HEK293 (cell line): ENCODE measurements at regions not wholly inside any gene's neighbourhood (a gene's known extent, or its start where the extent isn't known, plus 50 kb on each side); places are given as distances from the start of the nearest gene placed in this dataset.

Experiments
- CTCF ChIA-PET: fragments of 350-600 bp; formaldehyde crosslinking; extraction: SDS; loops from one replicate; lab custom pipeline; 2021; ENCODE audit warnings: antibody characterized with exemption; lab: Yijun Ruan, JAX
- POLR2A ChIA-PET: fragments of 300-600 bp; formaldehyde crosslinking; extraction: SDS; loops from one replicate; lab custom pipeline; 2020; ENCODE audit warnings: antibody characterized with exemption, inconsistent platforms; lab: Yijun Ruan, JAX
- H3K27ac ChIP-seq: fragments of 200-500 bp; sonication (Bioruptor generic); 2 replicates; pipeline ENCODE4 v1.5.1; 2014; ENCODE audit warnings: low read depth, low read length, control low read depth, inconsistent platforms; ENCODE audit errors: extremely low read depth
- H3K36me3 ChIP-seq, 2 experiments: fragments of 200-500 bp in 1 of 2; sonication (Bioruptor generic) in 1 of 2; 1 replicate in 1 of 2; 2 replicates in 1 of 2; pipeline ENCODE4 v1.5.1; 2014 to 2017; ENCODE audit warnings: inconsistent platforms in 2 of 2, low read length in 2 of 2; ENCODE audit not compliant: control insufficient read depth in 2 of 2, insufficient read depth in 1 of 2
- H3K4me1 ChIP-seq: fragments of 200-500 bp; sonication (Bioruptor generic); 2 replicates; pipeline ENCODE4 v1.5.1; 2014; ENCODE audit warnings: mild to moderate bottlenecking, low read length, inconsistent platforms; ENCODE audit not compliant: control insufficient read depth, insufficient read depth
- H3K4me3 ChIP-seq: 2 replicates; pipeline ENCODE4 v1.5.1; 2011; ENCODE audit warnings: low read depth, mild to moderate bottlenecking, control low read depth, low read length, moderate library complexity
- H3K9me3 ChIP-seq: fragments of 200-500 bp; sonication (Bioruptor generic); 2 replicates; pipeline ENCODE4 v1.5.1; 2014; ENCODE audit warnings: low read depth, low read length, inconsistent platforms; ENCODE audit not compliant: control insufficient read depth, insufficient read depth
- KLF1 ChIP-seq: fragments of 450-650 bp; formaldehyde crosslinking; IDR thresholded peaks from 2 replicates; pipeline ENCODE4 v1.5.1; 2016; ENCODE audit warnings: missing biosample characterization, missing genetic modification characterization
- PRDM1 ChIP-seq: fragments of 450-650 bp; formaldehyde crosslinking; IDR thresholded peaks from 2 replicates; pipeline ENCODE4; 2016; ENCODE audit warnings: missing biosample characterization, missing genetic modification characterization
- RBAK ChIP-seq: fragments of 450-650 bp; formaldehyde crosslinking; IDR thresholded peaks from 2 replicates; pipeline ENCODE4 v1.5.1; 2016; ENCODE audit warnings: missing biosample characterization, missing genetic modification characterization
- ZBTB21 ChIP-seq: fragments of 450-650 bp; formaldehyde crosslinking; IDR thresholded peaks from 2 replicates; pipeline ENCODE4 v1.5.1; 2017; ENCODE audit warnings: missing biosample characterization, missing genetic modification characterization
- ZNF10 ChIP-seq: fragments of 450-650 bp; formaldehyde crosslinking; IDR thresholded peaks from 2 replicates; pipeline ENCODE4 v1.5.1; 2017; ENCODE audit warnings: missing biosample characterization, missing genetic modification characterization
- ZNF155 ChIP-seq: fragments of 450-650 bp; formaldehyde crosslinking; IDR thresholded peaks from 2 replicates; pipeline ENCODE4 v1.5.1; 2016; ENCODE audit warnings: missing biosample characterization, missing genetic modification characterization
- ZNF37A ChIP-seq: fragments of 450-650 bp; IDR thresholded peaks from 2 replicates; pipeline ENCODE4 v1.5.1; 2018; ENCODE audit warnings: missing biosample characterization, missing genetic modification characterization
- ZNF433 ChIP-seq: fragments of 450-650 bp; formaldehyde crosslinking; IDR thresholded peaks from 2 replicates; pipeline ENCODE4 v1.5.1; 2016; ENCODE audit warnings: missing biosample characterization, missing genetic modification characterization, low read depth
- ZNF548 ChIP-seq: fragments of 450-650 bp; formaldehyde crosslinking; IDR thresholded peaks from 2 replicates; pipeline ENCODE4 v1.5.1; 2016; ENCODE audit warnings: missing biosample characterization, missing genetic modification characterization
- ZNF610 ChIP-seq: fragments of 450-650 bp; formaldehyde crosslinking; IDR thresholded peaks from 2 replicates; pipeline ENCODE4 v1.5.1; 2016; ENCODE audit warnings: missing biosample characterization, missing genetic modification characterization, borderline replicate concordance
- ZNF626 ChIP-seq: fragments of 450-650 bp; sonication (Bioruptor Pico); formaldehyde crosslinking; IDR thresholded peaks from 2 replicates; pipeline ENCODE4 v1.5.1; 2018; ENCODE audit warnings: missing biosample characterization, missing genetic modification characterization, inconsistent platforms
- ZNF660 ChIP-seq: fragments of 450-650 bp; IDR thresholded peaks from 2 replicates; pipeline ENCODE4 v1.5.1; 2018; ENCODE audit warnings: missing biosample characterization, mild to moderate bottlenecking, missing genetic modification characterization
- ZNF843 ChIP-seq: fragments of 450-650 bp; formaldehyde crosslinking; IDR thresholded peaks from 2 replicates; pipeline ENCODE4 v1.5.1; 2016; ENCODE audit warnings: missing biosample characterization, missing genetic modification characterization
- TF ChIP-seq, protein P1 (sequence below): fragments of 450-650 bp; formaldehyde crosslinking; IDR thresholded peaks from 2 replicates; pipeline ENCODE4 v1.5.1; 2016; ENCODE audit warnings: missing biosample characterization, missing genetic modification characterization
- TF ChIP-seq, protein P2 (sequence below): fragments of 450-650 bp; IDR thresholded peaks from 2 replicates; pipeline ENCODE4 v1.5.1; 2018; ENCODE audit warnings: missing biosample characterization, mild to moderate bottlenecking, missing genetic modification characterization
- TF ChIP-seq, protein P3 (sequence below): fragments of 450-650 bp; formaldehyde crosslinking; IDR thresholded peaks from 2 replicates; pipeline ENCODE4 v1.5.1; 2016; ENCODE audit warnings: missing biosample characterization, missing genetic modification characterization
- TF ChIP-seq, protein P4 (sequence below): fragments of 450-650 bp; formaldehyde crosslinking; IDR thresholded peaks from 2 replicates; pipeline ENCODE4 v1.5.1; 2016; ENCODE audit warnings: missing biosample characterization, missing genetic modification characterization
- TF ChIP-seq, protein P5 (sequence below): fragments of 450-650 bp; formaldehyde crosslinking; IDR thresholded peaks from 2 replicates; pipeline ENCODE4 v1.5.1; 2016; ENCODE audit warnings: missing biosample characterization, missing genetic modification characterization

DNA sequence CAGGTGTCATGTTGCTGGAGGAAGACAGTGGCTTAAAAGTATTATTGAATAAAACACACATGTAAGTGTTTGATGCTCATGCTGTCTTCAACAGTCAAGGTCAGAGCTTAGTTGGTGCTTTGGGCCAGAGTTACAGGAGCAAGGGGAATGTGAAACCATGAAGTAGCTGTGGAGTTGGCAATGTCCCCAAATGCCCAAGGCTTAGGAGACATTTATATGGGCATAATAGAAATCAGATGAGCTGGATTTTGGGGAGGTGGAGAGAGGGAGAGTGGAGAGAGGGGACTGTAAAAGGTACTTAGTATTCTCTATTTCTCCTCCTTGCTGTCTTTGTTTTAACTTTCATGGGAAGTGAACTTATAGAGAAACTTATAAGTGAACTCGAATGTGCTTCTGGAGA, 407.8 kb downstream of the ETS1 start:
- H3K27ac ChIP-seq, result no peak overlapping the region
- H3K9me3 ChIP-seq, result no peaks in the 10 kb centered on the region
- H3K4me3 ChIP-seq, result no peak overlapping the region
- no peaks in the 10 kb centered on the region for H3K4me1 ChIP-seq
- H3K36me3 ChIP-seq, result no peaks in the 10 kb centered on the region
- TF ChIP-seq, protein P1, sequence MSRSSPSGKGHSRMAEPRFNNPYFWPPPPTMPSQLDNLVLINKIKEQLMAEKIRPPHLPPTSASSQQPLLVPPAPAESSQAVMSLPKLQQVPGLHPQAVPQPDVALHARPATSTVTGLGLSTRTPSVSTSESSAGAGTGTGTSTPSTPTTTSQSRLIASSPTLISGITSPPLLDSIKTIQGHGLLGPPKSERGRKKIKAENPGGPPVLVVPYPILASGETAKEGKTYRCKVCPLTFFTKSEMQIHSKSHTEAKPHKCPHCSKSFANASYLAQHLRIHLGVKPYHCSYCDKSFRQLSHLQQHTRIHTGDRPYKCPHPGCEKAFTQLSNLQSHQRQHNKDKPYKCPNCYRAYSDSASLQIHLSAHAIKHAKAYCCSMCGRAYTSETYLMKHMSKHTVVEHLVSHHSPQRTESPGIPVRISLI (tag by site-specific recombination), result no peak
- TF ChIP-seq ZNF155 (no peak), ZBTB21 (tag by site-specific recombination) (no peak)
- ChIA-PET CTCF (interaction anchor here (0.9 to 1.9 kb wide), 2 partner anchors 22 to 453 kb away, joined by 3 to 6 read pairs; no protein-coding TSS in a partner anchor), POLR2A (no interaction called here)

DNA sequence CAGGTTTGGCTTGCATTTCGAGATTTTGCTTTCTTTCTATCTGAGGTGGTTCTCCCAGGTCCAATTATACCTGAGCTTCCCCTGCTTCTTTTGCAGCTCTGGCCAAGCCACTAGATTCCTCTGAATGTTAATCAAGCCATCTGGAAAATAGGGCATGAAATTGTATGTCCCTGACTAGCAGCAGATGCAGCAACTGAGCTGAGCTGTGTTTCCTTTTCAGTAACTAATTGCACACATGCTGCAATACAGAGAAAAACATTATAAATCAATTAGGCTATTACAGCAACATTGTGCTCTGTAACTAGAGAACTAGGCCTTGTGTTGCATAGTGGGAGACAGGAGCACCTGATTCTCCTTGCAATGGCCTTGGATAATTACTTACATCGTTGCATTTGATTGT, 408.3 kb downstream of the ETS1 start:
- POLR2A ChIA-PET, result no interaction called here
- Histone ChIP-seq H3K27ac (no peak overlapping the region), H3K4me3 (no peak overlapping the region)
- CTCF ChIA-PET, result interaction anchor here (0.9 to 1.9 kb wide), 2 partner anchors 21 to 653 kb away, joined by 3 to 6 read pairs; no protein-coding TSS in a partner anchor
- TF ChIP-seq ZNF433 (tag by site-specific recombination), result no peak
- TF ChIP-seq, protein P2, sequence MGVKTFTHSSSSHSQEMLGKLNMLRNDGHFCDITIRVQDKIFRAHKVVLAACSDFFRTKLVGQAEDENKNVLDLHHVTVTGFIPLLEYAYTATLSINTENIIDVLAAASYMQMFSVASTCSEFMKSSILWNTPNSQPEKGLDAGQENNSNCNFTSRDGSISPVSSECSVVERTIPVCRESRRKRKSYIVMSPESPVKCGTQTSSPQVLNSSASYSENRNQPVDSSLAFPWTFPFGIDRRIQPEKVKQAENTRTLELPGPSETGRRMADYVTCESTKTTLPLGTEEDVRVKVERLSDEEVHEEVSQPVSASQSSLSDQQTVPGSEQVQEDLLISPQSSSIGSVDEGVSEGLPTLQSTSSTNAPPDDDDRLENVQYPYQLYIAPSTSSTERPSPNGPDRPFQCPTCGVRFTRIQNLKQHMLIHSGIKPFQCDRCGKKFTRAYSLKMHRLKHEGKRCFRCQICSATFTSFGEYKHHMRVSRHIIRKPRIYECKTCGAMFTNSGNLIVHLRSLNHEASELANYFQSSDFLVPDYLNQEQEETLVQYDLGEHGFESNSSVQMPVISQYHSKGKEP, result peak; percentile 40; the same call in 1 of the 2 replicates
- TF ChIP-seq, all 188 proteins: peak for 1
- no peaks in the 10 kb centered on the region for H3K36me3 ChIP-seq
- H3K9me3 ChIP-seq, result no peaks in the 10 kb centered on the region
- no peaks in the 10 kb centered on the region for H3K4me1 ChIP-seq

DNA sequence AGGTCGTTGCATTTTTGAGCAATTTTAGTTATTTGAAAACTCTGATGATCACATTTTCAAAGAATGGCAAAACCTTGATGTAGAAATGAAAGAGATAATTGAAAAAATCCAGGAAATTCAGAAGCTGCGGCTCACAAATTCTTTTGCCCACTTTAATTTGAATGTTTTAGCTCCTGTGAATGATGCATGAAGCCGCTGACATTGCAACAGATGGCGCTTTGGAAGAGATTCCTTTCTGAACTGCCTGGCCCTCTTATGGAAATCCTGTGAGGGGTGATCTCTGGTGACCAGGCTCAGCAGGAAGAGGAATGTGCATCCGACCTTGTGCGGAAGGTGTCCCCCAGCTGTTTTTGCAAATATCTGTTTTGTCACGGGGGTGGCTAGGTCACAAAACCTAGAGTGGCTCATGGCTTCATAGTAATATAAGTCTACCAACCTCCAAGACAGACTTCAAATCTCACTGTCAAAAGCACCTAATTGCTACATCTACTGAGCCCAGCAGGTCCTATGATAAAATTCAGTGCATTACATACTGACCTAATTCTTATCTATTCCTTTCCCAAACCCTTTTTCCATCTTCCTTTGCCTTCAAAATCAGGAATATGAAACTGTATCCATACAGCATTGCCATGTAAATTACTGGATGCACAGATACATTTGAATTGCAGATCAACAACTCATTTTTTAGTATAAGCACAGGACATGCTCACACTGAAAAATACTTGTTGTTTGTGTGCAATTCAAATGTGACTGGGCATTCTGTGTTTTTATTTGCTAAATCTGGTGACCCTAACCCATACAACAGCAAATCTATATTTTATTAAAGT, 412.7 kb downstream of the ETS1 start:
- Histone ChIP-seq H3K4me1 (peaks cover 3% of the 10 kb centered on the region; the same call in 1 of the 2 replicates), H3K9me3 (no peaks in the 10 kb centered on the region), H3K27ac (no peak overlapping the region), H3K4me3 (no peak overlapping the region), H3K36me3 (no peaks in the 10 kb centered on the region)
- ChIA-PET POLR2A (no interaction called here), CTCF (interaction anchor here (0.6 to 10.1 kb wide), 7 partner anchors 16 to 674 kb away, joined by 3 to 127 read pairs (median 4); no protein-coding TSS in a partner anchor)
- TF ChIP-seq PRDM1 (tag by site-specific recombination), result no peak
- TF ChIP-seq KLF1, result no peak
- TF ChIP-seq ZNF626 (tag by site-specific recombination), result no peak
- TF ChIP-seq, protein P3, sequence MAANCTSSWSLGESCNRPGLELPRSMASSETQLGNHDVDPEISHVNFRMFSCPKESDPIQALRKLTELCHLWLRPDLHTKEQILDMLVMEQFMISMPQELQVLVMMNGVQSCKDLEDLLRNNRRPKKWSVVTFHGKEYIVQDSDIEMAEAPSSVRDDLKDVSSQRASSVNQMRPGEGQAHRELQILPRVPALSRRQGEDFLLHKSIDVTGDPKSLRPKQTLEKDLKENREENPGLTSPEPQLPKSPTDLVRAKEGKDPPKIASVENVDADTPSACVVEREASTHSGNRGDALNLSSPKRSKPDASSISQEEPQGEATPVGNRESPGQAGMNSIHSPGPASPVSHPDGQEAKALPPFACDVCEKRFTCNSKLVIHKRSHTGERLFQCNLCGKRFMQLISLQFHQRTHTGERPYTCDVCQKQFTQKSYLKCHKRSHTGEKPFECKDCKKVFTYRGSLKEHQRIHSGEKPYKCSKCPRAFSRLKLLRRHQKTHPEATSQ (tag by site-specific recombination), result no peak

DNA sequence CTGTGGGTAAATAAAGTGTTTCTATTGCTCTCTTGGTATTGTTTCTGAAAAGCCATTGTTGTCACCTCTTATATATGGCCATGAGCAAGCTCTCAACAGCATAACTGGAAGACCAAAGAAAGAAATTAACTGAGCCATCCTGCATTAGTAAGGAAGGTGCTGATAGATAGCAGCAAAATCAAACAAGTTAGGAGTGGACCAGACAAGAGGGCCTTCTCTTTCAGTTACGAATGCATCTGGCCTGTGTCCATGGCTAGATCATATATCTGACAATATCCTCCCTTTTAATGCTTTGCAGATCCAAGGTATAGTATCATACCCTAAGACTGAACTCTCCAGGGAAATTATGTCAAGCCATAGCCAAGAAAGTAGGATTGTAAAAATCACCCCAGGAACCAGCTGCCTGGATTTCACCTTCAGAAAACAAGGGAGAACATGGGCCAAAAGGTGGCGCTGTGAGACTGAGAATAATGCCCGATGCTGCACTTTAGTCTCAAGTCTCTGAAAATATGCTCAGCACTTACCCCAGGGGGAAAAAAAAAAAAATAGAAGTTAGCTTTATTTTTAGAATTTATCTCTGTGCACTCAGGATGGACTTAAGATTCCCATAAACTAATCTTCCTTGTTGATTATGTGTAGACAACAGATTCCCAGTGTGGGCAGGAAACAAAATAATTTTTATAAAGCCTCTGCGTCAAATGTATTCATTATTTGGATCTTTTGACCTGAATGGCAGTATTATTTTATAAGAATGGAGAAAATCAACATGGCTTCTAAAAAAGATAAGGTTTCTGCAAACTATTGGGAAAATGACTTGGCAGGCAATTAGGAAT, 415.1 kb downstream of the ETS1 start:
- Histone ChIP-seq H3K9me3 (no peaks in the 10 kb centered on the region), H3K36me3 (no peaks in the 10 kb centered on the region), H3K4me3 (no peak overlapping the region), H3K27ac (no peak overlapping the region), H3K4me1 (peaks cover 3% of the 10 kb centered on the region; the same call in 1 of the 2 replicates)
- ChIA-PET CTCF (interaction anchor here (0.6 to 10.1 kb wide), 46 partner anchors 9 to 1671 kb away, joined by 3 to 127 read pairs (median 4); no protein-coding TSS in a partner anchor), POLR2A (no interaction called here)
- TF ChIP-seq ZNF37A (tag by site-specific recombination) (no peak), ZNF10 (tag by site-specific recombination) (no peak), ZNF843 (tag by site-specific recombination) (no peak), RBAK (no peak), ZNF660 (tag by site-specific recombination) (0 out of 2 replicates have a peak, but pooled peaks have one; percentile 21), ZNF548 (tag by site-specific recombination) (no peak), ZNF610 (tag by site-specific recombination) (no peak)
- TF ChIP-seq, protein P4, sequence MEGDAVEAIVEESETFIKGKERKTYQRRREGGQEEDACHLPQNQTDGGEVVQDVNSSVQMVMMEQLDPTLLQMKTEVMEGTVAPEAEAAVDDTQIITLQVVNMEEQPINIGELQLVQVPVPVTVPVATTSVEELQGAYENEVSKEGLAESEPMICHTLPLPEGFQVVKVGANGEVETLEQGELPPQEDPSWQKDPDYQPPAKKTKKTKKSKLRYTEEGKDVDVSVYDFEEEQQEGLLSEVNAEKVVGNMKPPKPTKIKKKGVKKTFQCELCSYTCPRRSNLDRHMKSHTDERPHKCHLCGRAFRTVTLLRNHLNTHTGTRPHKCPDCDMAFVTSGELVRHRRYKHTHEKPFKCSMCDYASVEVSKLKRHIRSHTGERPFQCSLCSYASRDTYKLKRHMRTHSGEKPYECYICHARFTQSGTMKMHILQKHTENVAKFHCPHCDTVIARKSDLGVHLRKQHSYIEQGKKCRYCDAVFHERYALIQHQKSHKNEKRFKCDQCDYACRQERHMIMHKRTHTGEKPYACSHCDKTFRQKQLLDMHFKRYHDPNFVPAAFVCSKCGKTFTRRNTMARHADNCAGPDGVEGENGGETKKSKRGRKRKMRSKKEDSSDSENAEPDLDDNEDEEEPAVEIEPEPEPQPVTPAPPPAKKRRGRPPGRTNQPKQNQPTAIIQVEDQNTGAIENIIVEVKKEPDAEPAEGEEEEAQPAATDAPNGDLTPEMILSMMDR (tag by site-specific recombination), result 0 out of 2 replicates have a peak, but pooled peaks have one; percentile 17
- TF ChIP-seq, protein P5, sequence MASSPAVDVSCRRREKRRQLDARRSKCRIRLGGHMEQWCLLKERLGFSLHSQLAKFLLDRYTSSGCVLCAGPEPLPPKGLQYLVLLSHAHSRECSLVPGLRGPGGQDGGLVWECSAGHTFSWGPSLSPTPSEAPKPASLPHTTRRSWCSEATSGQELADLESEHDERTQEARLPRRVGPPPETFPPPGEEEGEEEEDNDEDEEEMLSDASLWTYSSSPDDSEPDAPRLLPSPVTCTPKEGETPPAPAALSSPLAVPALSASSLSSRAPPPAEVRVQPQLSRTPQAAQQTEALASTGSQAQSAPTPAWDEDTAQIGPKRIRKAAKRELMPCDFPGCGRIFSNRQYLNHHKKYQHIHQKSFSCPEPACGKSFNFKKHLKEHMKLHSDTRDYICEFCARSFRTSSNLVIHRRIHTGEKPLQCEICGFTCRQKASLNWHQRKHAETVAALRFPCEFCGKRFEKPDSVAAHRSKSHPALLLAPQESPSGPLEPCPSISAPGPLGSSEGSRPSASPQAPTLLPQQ (tag by site-specific recombination), result no peak
